Spinal cord (tissue), 9 donors: ENCODE measurements at regions not wholly inside any gene's neighbourhood (a gene's known extent, or its start where the extent isn't known, plus 50 kb on each side); places are given as distances from the start of the nearest gene placed in this dataset.
A peak's percentile ranks its signal among the peaks of the same experiment; 100 is the strongest.

Source experiments
- DNase-seq, 6 donors: peaks; one replicate each; pipeline versions ENCODE4 v3.0.0 to v3.0.0-alpha.2; 2013 to 2015; ENCODE audit warnings: low spot score in 6 of 6, low read depth in 4 of 6
- H3K27ac ChIP-seq: one replicate; pipeline ENCODE4 v1.5.1; 2013; ENCODE audit warnings: low read depth, low read length, control low read depth
- H3K27me3 ChIP-seq: one replicate; pipeline ENCODE4 v1.6.1; 2013; ENCODE audit warnings: low read length; ENCODE audit not compliant: control insufficient read depth, insufficient read depth
- H3K36me3 ChIP-seq: one replicate; pipeline ENCODE4 v1.6.1; 2013; ENCODE audit warnings: low read length; ENCODE audit not compliant: control insufficient read depth, insufficient read depth
- H3K4me1 ChIP-seq: one replicate; pipeline ENCODE4 v1.6.1; 2013; ENCODE audit warnings: low read length; ENCODE audit not compliant: control insufficient read depth, insufficient read depth
- H3K4me3 ChIP-seq: one replicate; pipeline ENCODE4 v1.5.1; 2013; ENCODE audit warnings: low read depth, low read length, control low read depth
- H3K9me3 ChIP-seq: one replicate; pipeline ENCODE4 v1.6.1; 2013; ENCODE audit warnings: low read length; ENCODE audit not compliant: control insufficient read depth, insufficient read depth
- WGBS: methylation state at CpG from one replicate; pipeline ENCODE4 v1.1.5; 2013; ENCODE audit warnings: missing lambda C conversion rate; ENCODE audit not compliant: insufficient coverage; 5-methylcytosine and 5-hydroxymethylcytosine counted together
- donor health status: healthy.

- H3K4me1 ChIP-seq, result no peaks in the 10 kb centered on the region
- no peaks in the 10 kb centered on the region for H3K27me3 ChIP-seq
- H3K27ac ChIP-seq, result no peak overlapping the region
- H3K4me3 ChIP-seq, result no peak overlapping the region
- DNase-seq, result peak in 1 of 6 donors; percentile 50
- H3K9me3 ChIP-seq, result peaks cover 5% of the 10 kb centered on the region
- no peaks in the 10 kb centered on the region for H3K36me3 ChIP-seq
Observed at GRCh38 chr1:196098000-196098399, 510.2 kb downstream of the KCNT2 start.

GRCh38 chr1:196094821-196095220, 513.4 kb downstream of the KCNT2 start:
- no CpG with 5 or more reads among the region's 1 CpG for WGBS
- H3K27ac ChIP-seq, result no peak overlapping the region
- H3K27me3 ChIP-seq, result no peaks in the 10 kb centered on the region
- no peak for DNase-seq
- no peaks in the 10 kb centered on the region for H3K4me1 ChIP-seq
- H3K4me3 ChIP-seq, result no peak overlapping the region
- peaks cover 1% of the 10 kb centered on the region for H3K9me3 ChIP-seq
- H3K36me3 ChIP-seq, result no peaks in the 10 kb centered on the region

- Histone ChIP-seq H3K27me3 (no peaks in the 10 kb centered on the region), H3K27ac (no peak overlapping the region), H3K4me1 (no peaks in the 10 kb centered on the region), H3K9me3 (peaks cover 1% of the 10 kb centered on the region), H3K36me3 (no peaks in the 10 kb centered on the region), H3K4me3 (no peak overlapping the region)
- peak in 1 of 6 donors; percentile 72 for DNase-seq
- WGBS, result no CpG with 5 or more reads among the region's 8 CpGs
Observed at GRCh38 chr1:196091397-196092135, 516.7 kb downstream of the KCNT2 start.

GRCh38 chr1:196090226-196090625, 518.0 kb downstream of the KCNT2 start:
- no peak for DNase-seq
- Histone ChIP-seq H3K36me3 (no peaks in the 10 kb centered on the region), H3K4me1 (no peaks in the 10 kb centered on the region), H3K4me3 (no peak overlapping the region), H3K27me3 (no peaks in the 10 kb centered on the region), H3K9me3 (peaks cover 1% of the 10 kb centered on the region), H3K27ac (no peak overlapping the region)
- 100% methylated on average over 1 of the region's 3 CpGs for WGBS

GRCh38 chr1:196088541-196088940, 519.7 kb downstream of the KCNT2 start:
- H3K4me1 ChIP-seq, result no peaks in the 10 kb centered on the region
- no peak for DNase-seq
- H3K27me3 ChIP-seq, result no peaks in the 10 kb centered on the region
- WGBS, result 75% methylated on average over 5 of the region's 10 CpGs
- peaks cover 1% of the 10 kb centered on the region for H3K9me3 ChIP-seq
- no peaks in the 10 kb centered on the region for H3K36me3 ChIP-seq
- no peak overlapping the region for H3K4me3 ChIP-seq
- H3K27ac ChIP-seq, result no peak overlapping the region

GRCh38 chr1:196078691-196079090, 529.5 kb downstream of the KCNT2 start:
- H3K27me3 ChIP-seq, result no peaks in the 10 kb centered on the region
- no peak overlapping the region for H3K27ac ChIP-seq
- no peak for DNase-seq
- no peaks in the 10 kb centered on the region for H3K9me3 ChIP-seq
- no peaks in the 10 kb centered on the region for H3K36me3 ChIP-seq
- no CpG with 5 or more reads among the region's 3 CpGs for WGBS
- H3K4me1 ChIP-seq, result no peaks in the 10 kb centered on the region
- H3K4me3 ChIP-seq, result no peak overlapping the region

- Histone ChIP-seq H3K9me3 (no peaks in the 10 kb centered on the region), H3K27ac (no peak overlapping the region), H3K36me3 (no peaks in the 10 kb centered on the region), H3K4me3 (no peak overlapping the region), H3K27me3 (no peaks in the 10 kb centered on the region), H3K4me1 (no peaks in the 10 kb centered on the region)
- DNase-seq, result no peak
- no CpG with 5 or more reads among the region's 1 CpG for WGBS
Observed at GRCh38 chr1:196075621-196076020, 532.6 kb downstream of the KCNT2 start.

GRCh38 chr1:196074182-196074581, 534.1 kb downstream of the KCNT2 start:
- no peak overlapping the region for H3K27ac ChIP-seq
- H3K4me3 ChIP-seq, result no peak overlapping the region
- H3K4me1 ChIP-seq, result no peaks in the 10 kb centered on the region
- H3K27me3 ChIP-seq, result no peaks in the 10 kb centered on the region
- DNase-seq, result no peak
- H3K36me3 ChIP-seq, result no peaks in the 10 kb centered on the region
- no peaks in the 10 kb centered on the region for H3K9me3 ChIP-seq

GRCh38 chr1:196071447-196071846, 536.8 kb downstream of the KCNT2 start:
- DNase-seq, result peak in 1 of 6 donors; percentile 6

GRCh38 chr1:196070940-196071339, 537.3 kb downstream of the KCNT2 start:
- Histone ChIP-seq H3K4me1 (no peaks in the 10 kb centered on the region), H3K36me3 (no peaks in the 10 kb centered on the region), H3K4me3 (no peak overlapping the region), H3K9me3 (no peaks in the 10 kb centered on the region), H3K27me3 (no peaks in the 10 kb centered on the region), H3K27ac (no peak overlapping the region)
- DNase-seq, result no peak
- no CpG with 5 or more reads among the region's 2 CpGs for WGBS

More at GRCh38 chr1:196071447-196071846, 536.8 kb downstream of the KCNT2 start:
- no peaks in the 10 kb centered on the region for H3K4me1 ChIP-seq
- H3K4me3 ChIP-seq, result no peak overlapping the region
- no peak overlapping the region for H3K27ac ChIP-seq
- no peaks in the 10 kb centered on the region for H3K27me3 ChIP-seq
- H3K36me3 ChIP-seq, result no peaks in the 10 kb centered on the region
- no CpG with 5 or more reads among the region's 1 CpG for WGBS
- H3K9me3 ChIP-seq, result no peaks in the 10 kb centered on the region
